ENCODE measurements at regions not wholly inside any gene's neighbourhood (a gene's known extent, or its start where the extent isn't known, plus 50 kb on each side); places are given as distances from the start of the nearest gene placed in this dataset.
"Not testable (repeated sequence)": the region's sequence is repeated elsewhere in the genome, so short reads cannot be mapped to it uniquely, and the experiment has no call there.

DNA sequence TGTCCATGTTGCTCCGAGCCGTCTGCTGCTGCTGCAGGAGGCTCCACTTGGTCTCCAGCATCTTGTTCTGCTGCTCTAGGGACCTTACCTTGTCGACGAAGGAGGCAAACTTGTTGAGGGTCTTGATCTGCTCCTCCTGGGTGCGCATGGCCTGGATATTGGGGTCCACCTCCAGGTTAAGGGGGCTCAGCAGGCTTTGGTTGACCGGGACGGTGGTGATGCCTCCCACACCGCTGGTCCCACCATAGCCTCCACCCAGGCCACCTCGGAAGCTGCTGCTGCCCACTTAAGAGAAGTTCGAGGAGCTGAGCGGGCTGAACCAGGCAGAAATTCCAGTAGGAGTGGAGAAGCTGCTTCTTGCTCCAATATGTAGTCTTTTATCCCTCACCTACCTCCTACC lies 180.7 kb upstream of the SYNPR start:
- no peak for DNase-seq

DNA sequence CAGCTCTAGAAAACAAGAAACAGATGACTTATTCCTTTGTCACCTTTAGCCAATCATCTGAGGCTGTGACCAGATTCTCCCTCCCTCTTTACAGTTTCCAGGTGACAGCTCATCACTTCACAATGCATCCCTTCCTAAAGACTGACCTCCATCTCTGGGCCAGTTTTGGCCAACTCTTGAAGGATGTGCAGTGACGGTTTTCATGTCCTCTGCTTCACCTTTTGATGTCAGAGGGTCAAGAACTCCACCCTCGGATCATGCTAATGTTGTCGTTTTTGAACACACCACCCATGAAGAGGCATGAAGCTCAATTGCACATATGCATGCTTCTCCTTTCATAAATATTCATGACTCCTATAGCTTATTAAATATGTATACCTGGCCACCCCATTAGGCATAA lies 161.2 kb upstream of the SYNPR start:
- DNase-seq = no peak

DNA sequence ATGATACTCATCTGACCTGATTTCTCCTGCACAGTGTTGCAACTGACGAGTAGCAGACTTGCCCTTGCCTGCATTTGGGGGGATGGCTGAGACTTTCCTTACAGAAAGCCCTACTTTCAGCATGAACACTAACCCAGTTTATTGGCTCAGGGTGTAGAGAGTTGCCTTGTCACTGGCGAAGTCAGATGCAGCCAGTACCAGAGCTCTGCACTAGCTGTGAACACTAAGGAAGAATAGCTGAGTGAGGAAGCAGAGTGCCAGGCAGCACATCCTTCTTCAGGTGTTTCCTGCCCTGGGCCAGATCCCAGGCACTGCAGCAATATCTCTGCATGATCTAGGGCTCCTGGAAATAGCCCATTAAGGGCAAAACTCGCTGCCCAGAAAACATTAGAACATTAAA lies 154.0 kb upstream of the SYNPR start:
- DNase-seq = no peak

DNA sequence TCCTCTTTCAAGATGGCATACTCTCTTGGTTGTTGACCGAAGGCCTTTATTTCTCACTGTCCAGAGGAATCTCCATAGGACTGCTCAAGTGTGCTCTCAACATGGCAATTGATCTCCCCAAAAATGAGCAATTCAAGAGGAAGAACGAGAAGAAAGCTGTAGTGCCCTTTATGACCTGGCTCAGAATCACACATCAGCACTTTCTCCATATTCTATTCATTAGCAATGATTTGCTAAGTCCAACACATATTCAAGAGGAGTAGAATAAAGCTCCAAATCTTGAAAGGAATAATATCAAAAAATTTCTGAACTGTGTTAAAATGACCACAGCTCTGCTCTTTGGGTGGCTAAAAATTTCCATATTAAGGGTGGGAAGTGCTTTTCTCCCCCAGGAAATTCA lies 151.6 kb upstream of the SYNPR start:
- no peak for DNase-seq

DNA sequence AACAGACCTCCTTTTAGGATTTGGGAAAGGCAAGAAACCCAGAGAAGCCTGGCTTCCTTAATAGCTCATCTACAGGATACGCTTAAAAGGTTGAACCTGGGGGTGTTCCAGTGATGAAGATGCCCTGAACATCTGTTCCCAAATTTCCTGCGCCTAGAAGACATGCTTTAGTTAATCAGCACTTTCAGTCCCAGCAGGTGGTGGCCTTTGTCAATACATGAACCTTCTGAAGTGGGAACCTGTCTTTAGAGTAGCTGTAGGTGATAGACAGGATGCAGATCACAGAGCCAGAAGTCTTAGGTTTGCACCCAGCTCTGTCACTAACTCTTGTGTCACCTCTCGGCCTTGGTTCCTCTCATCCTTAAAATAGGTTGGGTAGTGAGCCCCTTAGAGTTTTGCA lies 149.7 kb upstream of the SYNPR start:
- DNase-seq = no peak

DNA sequence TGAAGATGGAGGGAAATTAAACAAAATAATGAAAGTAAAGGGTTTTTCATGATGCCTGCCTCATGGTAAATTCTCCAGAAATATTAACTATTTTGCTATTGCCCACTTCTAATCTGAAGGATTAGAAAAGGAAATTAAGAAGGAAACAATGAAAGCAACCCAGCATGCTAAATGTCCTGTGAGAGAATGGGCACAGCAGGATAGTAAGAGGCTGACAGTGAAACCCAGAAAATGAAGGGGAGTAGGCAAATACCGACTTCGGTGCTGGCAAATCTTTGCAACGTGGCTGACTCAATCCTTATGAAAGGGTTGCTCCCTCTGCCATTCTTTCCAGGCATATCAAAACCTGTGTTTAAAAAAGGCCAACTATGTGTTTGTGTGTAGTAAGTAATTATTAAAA lies 147.5 kb upstream of the SYNPR start:
- DNase-seq = no peak

DNA sequence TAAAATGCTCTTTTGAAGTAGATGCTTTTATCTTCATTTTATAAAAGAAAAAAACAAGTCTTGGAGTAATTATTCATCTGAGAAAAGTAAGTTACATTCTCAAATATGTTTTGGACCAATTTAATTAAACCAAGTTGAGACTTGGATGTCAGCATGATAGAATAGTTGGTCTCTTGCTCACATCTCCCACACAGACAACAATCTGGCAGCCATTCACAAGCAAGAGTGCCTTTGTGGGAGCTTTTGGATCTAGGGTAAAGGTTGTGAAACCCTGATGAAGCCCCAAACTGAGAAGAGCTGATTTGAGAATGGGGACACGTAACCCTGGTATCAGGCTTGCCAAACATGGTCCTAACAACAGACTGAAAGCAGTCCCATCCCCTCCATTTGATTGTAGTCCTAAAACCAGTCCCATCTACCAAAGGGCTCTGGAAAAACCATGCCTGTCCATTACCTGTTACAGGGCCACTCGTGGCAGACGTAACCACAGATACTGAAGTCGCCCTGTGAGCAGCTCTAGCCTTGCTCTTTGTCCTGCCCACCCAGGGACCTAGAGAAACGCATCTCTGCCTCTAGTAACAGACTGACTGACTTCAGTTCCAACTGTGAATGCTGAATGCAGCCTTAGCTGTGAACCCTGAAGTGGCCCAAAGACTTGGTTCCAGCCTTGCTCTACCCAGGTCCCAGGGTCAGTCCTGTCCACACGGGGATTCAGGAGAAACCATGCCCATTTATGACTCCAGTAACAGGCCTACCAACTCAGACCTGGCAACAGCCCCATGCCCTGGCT lies 145.5 kb upstream of the SYNPR start:
- DNase-seq = no peak

DNA sequence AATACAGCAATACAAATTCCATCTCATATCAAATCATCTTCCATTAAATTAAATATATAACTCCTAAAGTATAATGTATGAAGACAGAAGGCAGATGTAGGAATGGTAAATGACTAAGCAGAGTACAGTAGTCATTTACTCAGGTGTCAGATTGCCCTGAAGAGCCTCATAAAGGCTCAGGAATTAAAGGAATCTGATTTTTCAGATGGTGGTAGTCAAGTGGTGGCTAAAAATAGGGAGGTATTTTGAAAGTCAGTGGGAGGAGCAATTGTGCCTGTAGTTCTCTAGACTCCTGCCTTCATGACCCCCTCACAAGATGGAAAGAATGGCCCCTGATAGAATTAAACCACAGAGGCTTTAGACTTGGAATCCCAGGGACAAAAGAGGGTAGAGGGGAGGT lies 142.7 kb upstream of the SYNPR start:
- no peak for DNase-seq

DNA sequence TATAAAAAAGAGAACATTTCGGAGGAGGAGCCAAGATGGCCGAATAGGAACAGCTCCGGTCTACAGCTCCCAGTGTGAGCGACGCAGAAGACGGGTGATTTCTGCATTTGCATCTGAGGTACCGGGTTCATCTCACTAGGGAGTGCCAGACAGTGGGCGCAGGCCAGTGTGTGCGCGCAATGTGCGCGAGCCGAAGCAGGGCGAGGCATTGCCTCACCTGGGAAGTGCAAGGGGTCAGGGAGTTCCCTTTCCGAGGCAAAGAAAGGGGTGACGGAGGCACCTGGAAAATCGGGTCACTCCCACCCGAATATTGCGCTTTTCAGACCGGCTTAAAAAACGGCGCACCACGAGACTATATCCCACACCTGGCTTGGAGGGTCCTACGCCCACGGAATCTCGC lies 141.9 kb upstream of the SYNPR start:
- DNase-seq = not testable (repeated sequence)

DNA sequence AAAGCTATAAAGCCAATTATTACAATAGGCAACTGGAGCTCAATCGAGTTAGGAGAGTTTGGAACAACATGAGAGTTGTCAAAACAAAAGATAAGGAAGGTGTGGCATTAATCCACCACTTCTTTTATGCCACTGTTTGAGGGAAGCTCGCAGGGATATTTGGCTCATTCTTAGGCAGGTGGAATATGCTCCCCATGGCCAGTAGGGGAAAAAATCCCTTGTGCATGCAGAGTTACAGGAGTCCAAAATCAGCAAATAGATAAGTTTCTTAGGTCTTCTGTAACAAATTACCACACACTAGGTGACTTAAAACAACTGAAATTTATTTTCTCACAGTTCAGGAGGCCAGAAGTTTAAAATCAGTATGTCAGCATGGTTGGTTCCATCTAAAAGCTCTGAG lies 135.4 kb upstream of the SYNPR start:
- no peak for DNase-seq

DNA sequence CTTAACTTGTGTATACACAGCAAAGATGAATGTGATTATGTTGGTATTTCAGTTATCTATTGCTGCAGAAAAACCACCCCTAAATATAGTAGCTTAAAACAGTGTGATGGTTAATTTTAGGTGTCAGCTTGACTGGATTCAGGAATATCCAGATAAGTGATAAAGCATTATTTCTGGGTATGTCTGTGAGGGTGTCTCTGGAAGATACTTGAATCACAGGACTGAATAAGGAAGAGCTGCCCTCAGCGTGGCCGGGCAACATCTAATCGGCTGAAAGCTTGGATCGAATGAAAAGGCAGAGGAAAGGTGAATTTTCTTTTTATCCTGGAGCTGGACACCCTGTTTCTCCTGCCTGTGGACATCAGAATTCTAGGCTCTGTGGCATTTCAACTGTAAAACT lies 132.0 kb upstream of the SYNPR start:
- no peak for DNase-seq

DNA sequence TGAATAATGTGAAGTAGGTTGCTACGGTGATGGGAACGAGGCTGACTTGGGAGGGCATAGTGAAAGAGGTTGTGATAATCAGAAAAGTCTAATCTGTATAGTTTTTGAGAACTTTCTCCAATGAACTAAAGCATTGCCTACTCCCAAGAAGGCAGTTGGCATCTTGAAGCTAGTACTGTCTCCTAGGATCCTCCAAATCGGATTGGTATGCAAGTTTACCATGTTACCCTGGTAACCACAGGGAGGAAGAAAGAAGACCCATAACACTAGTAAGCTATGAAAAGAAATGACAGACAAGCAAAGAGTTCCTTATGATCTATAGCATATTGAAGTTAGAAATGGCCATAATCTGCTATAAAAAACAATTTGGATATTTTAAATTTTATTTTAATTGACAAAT lies 127.2 kb upstream of the SYNPR start:
- DNase-seq = no peak

DNA sequence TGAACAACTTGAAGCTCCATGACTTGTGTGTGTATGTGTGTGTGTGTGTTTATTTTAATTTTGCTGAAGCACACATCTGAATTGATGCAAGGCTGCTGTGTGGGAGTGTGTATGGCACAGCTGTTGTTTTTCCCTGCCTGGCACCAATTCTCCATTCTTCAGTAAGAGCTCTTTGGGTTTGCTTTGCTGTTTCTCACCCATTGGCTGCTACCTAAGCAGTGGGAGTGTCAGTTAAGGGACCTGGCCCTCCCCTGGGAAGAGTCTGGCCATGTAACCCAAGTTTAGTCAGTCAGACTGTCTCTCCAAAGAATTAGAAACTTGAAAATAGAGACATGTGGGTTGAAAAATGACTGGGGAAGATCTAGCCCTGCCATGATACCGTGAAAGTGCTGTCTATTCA lies 126.2 kb upstream of the SYNPR start:
- no peak for DNase-seq

DNA sequence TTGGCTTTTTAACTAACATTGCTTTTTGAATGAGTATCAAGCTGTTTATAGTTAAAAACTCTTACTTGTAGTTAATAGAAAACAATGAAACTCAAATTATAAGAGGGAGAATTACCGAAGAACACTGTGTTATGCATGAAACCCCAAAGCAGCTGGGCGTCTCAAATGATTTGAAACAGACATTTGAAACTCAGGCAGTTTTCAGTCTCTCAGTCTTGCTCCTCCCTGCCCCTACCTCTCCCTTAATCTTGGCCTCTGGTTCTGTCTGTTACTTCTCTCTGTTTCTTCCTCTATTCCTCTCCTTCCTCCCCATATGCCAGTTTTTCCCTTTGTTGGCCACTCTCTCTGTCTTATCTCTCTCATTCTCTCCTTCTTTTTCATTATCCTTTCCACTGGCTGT lies 118.3 kb upstream of the SYNPR start:
- no peak for DNase-seq

DNA sequence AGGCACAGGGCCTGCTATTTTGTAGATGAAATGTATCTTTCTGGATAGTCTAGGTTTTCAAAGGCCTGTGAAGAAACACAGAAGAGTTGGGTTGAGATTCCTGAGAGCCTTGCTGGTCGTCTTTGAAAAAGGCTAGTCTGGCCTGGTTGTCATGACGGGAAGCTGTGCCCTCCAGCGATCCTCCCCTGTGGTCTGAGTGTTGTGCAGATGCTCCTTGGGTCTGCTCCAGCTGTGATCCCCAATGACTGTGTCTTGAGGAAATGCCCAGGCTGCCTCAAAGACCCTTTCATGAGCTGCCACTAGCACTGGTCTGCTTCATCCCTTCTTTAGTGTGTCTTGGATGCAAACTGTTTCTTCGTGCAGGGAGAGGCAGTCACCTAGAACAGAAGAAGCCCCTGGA lies 111.0 kb upstream of the SYNPR start:
- DNase-seq = no peak

DNA sequence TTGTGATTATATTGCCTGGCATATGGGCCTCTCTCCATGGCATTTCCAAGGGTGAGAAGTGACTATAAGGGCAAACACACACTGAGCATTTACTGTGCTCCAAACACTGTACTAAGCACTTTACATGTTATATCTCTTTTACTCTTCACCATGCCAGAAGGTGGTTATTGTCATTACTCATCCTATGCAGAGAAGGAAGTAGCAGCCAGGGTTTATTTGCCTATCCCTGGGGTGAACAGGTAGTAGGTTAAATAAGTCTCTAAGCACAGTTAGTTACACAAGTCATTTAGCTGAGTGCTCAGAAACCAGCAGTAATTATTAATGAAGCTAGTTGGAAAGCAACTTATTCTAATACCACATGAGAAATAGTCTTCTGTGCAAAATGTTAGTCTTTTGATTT lies 109.9 kb upstream of the SYNPR start:
- no peak for DNase-seq

DNA sequence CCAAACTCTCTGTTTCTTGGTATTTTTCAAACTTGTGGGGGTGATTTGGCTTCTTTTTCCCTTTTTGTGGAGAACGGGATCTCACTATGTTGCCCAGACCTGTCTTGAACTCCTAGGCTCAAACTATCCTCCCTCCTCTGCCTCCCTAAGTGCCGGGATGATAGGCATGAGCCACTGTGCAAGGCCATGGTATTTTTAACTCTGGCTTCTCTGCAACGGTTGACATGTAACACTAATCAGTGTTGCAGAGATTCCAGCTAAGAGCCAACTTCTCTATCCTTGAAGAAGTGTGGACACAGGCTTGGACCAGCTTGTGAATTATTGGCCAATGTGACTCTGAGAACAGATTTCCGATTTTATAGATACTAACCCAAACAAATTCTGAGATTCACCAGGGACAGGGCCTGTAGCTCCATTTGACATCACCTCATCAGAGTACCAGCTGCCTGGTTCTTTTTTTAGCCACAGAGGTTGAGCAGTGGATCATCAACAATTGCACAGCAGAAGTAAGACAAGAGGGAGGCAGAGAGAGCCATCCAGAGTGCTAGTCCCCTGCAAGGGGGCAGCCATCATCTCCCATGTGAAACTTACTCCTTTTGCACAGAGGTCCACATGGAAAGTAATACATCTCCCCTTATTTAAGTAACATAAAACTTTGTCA lies 98.1 kb upstream of the SYNPR start:
- DNase-seq = no peak

DNA sequence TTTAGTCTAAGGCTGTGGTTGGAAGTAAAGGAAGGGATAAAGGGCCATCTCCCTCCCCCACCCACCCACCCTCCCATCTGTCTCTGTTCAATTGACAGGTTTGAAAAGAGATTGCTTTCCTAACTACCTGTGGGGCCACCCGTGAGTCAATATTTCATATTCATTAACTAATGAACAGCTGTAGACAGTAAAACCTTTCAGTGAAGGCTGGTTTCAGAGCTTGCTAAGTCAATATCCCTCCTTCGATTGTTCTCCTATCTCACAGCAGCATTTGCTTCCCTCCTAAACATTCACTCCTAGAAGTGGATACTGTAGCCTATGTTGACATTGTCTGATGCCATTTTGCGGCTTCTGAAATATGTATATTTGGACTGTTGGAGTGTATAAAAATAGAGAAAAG lies 85.9 kb upstream of the SYNPR start:
- DNase-seq = no peak

DNA sequence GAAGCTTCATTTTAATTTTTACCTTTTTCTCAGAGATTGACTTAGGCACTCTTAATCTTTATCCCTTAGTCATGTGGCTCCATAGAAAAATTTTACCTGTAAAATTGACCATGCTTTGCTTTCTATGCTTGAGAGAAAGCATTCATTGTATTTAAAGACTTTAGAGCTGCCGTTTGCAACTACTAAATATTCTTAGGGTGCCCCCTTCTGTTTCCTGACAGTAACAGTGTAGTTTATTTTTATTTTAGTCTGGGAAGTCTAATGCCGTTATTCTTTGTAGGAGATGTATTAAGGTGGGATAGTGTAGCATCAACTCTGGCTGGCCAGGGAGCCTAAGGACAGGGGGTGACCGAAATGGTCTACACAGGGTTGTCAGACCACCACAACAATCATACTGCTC lies 84.5 kb upstream of the SYNPR start:
- no peak for DNase-seq

DNA sequence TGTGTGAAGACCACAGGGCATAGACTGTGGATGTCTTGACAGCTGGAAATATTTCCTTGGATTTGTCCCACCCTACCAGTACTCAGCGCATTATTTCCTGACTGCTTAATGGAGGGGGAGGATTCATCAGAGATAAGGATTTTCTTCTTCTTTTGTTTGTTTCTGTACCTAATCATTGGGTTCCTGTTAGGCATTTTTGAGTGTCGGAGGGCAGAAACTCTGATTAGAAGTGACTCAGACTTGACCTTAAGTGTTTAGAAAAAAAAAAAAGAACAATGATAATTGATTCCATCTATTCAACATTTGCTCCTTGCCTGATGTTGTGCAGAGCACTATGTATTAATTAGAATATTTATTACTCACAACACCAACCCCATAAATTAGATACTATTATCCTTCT lies 78.5 kb upstream of the SYNPR start:
- DNase-seq = no peak

DNA sequence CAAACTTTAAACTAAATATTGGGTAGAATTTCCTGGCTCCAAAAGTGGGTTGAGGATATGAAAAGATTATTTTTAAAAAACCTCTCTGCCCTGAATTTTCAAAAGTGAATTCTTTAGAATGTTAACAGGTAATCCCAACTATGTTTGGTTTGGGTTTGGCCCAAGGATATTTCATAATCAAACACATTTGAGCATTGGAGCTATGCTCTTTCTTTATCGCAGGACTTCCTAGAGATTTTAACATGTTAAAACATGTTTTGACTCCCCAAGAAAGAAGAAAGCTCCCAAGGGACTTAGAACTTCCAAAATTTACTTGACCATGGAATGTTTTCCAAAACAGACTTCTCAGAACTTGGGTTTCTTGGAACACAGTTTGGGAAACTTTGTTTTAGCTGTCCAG lies 75.6 kb upstream of the SYNPR start:
- DNase-seq = no peak

DNA sequence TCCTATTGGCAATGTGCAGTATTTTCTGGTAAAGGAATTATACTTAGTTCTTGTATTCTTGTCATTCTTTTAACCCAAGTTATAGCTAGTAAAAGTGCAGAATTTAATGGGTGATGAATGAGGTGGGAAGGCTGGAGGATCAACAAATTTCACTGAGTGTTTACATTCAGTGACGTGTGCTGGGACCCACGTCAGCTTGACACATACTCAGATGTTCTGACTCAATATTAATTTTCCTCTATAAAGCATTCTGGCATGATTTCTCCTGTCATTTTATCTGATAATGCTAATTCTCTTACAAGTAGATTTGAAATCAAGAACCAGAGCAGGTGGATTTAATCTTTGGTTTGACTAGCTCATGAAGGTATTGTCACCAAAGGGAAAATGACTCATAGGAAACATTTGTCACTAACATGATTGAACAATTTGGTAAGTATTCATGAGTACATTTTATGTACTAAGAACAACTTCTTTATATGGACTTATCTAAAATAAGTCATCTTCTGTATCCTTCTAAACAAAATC lies 71.0 kb upstream of the SYNPR start:
- DNase-seq = no peak

DNA sequence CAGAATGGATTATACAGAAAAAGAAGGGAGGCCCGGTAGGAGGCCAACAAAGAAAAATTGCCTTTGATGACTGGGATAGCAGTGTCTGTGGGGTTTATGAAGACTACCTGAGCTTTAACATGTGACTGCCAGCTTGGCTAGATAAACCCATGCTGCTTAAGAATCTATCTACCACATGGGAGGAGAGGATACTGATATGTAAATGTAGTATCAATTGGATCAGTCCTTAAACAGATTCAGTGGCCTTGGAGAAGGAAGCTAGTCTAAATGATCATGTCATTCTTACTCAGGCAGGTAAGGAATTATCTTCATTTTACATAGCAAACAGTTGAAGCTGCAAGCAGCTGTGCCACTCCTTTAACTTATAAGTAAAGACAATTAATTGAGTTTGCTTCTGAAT lies 50.0 kb upstream of the SYNPR start:
- no peak for DNase-seq

Measured in right kidney (tissue), 1 donor.